HG03469 (cell line): ENCODE measurements at regions not wholly inside any gene's neighbourhood (a gene's known extent, or its start where the extent isn't known, plus 50 kb on each side); places are given as distances from the start of the nearest gene placed in this dataset.
"Not testable (repeated sequence)": the region's sequence is repeated elsewhere in the genome, so short reads cannot be mapped to it uniquely, and the experiment has no call there.

Source experiments
- ATAC-seq: cut with Tn5 transposase; IDR thresholded peaks from one replicate; pipeline ENCODE4 v1.9.1; 2021; ENCODE audit warnings: mild to moderate bottlenecking, moderate library complexity, moderate number of reproducible peaks; ENCODE audit not compliant: unreplicated experiment

DNA sequence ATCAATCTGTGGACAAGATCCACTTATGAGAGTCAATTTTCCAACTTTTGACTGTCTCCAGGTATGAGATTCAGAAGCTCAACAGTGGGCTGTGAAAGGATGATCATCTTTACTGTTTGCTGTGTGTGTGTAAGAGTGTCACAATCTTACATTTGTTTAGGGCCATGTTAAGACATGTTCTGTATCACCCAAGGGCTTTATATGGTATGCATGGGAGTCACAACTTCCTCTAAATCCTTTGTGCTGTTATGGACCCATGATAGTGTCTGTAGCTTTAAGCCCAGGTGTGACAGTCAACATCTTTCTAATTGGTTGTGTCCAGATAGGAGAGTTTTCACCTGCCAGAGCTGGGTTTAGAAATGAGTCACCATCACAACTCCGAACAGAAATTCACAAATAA is 70.2 kb downstream of the ZNF726 start:
- ATAC-seq, result not testable (repeated sequence)

DNA sequence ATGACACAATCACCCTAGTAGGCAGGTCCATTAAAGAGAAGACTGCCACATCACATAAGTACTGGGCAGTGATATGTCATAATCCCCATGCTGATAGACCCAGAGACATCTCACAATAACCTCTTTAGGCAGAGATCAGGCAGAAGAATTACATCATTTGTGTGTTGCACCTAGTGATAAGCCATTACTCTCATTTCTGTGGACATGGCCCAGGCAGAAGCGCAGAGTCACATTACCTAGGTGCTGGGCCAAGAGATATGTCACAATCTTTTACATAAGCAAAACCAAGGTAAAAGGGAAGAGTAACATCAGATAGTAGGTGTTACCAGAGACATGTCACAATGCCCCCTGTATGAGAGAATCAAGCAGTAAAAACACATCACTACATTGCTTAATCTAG is 71.9 kb downstream of the ZNF726 start:
- no peak for ATAC-seq

DNA sequence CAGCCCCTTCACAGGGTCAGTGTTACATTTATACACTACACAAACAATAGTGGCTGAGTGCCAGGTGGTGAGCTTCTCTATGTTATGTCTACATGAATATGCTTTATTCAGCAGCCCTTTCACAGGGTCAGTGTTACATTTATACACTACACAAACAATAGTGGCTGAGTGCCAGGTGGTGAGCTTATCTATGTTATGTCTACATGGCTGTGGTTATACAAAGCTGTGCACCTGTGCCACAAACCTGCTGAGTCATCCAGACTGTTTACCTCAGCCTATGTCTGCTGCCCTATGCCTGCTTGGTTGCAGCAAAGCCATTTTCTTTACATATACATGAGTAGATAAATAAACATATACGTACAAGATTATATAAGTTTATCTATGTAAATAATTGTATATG is 76.5 kb downstream of the ZNF726 start:
- ATAC-seq, result no peak

DNA sequence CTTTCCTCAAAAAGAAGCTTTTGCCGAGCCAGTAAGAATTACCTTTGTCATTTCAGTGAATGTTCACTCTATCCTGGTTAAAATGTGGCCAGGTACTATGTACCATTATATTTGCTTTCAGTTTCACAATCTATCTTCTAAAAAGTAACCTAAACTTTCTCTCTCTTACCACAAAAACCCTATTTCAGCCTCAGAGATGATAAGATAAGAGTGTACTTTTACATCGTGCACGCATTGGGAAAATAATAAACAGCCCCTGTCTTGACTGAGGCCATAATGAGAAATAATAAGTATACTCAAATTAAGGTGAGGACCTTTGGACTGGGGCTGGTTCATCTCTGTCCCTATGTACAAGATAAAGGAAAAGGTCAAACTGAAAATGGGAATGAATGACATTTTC is 77.7 kb downstream of the ZNF726 start:
- no peak for ATAC-seq

DNA sequence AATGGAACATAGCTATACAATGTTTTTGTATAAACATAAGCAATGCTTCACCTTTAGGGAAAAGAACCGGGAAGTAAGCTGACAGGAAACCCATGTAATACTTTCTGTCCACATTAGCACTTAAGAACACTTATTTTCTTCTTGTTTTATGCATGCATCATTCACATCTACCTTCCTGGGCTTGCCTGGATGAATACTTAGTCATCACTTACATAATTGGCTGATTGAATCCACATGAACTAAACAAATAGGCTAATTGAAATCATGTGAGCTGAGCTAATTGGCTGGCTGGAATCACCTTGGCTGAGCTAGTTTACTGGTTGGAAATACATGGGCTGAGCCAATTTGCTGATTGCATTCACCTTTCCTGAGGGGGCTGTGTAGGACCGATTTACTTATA is 78.8 kb downstream of the ZNF726 start:
- ATAC-seq, result no peak

DNA sequence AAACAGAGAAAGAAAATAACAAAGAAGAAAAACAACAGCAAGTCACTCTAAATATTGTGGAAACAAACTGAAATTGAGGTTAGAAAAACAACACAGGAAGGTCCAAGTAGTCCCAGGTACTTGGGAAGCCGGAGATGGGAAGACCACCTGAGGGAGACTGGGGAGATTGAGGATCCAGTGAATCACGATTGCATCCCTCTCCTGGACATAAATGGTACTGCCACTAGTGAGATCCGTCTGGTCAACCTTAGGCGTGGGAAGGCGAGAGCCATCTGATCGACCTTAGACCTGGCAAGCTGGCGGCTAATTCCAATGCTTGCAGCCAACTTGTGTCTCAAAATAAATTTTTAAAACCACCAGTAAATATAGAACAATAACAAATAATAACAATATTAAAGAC is 81.9 kb downstream of the ZNF726 start:
- ATAC-seq, result no peak

DNA sequence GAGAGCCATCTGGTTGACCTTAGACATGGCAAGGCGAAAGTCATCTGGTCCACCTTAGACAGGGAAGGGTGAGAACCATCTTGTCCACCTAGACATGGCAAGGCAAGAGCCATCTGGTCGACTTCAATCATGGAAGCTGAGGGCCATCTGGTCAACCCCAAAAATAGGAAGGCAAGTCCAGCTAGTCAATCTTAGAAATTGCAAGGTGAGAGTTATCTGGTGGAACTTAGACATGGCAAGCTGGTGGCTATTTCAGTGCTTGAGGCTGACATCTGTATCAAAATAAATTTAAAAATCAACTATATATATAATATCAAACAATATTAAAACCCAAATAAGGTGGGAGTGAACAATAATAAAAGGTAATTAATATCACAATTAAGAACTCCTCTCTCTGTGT is 83.9 kb downstream of the ZNF726 start:
- no peak for ATAC-seq

DNA sequence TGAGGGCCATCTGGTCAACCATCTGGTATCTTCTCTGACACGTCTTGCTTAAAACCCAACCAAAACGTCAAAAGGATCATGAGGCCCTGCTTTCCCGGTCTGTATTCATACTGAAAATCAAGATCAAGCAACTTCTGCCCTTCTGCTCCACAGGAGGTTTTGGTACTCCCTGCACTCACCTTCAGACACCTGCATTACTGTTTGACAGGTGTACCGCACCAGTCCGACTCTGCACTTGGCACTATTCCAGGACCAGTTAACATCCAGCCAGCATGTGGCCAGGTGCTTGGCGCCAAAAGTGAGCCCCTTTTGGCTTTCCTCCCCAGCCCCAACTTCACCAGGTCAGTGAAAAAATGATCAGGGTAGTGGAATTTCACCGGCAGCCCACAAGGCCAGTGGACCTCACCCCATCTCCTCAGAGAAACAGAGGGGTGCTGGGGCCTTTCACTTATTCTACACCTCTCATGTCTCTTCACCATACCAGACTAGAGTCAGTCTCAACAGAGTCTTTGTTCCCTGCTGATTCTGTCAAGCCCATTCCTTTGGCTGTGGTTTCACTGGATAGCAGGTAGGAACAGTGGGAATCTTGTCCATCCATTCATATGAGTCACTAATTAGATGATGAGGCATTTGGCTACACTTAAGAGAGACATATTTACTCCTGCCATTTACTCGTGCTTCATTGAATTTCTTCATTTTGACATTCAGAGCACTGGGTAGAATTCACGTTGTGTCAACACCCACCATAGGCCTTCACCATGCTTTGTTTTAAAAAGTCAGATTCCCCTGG is 85.3 kb downstream of the ZNF726 start:
- no peak for ATAC-seq

DNA sequence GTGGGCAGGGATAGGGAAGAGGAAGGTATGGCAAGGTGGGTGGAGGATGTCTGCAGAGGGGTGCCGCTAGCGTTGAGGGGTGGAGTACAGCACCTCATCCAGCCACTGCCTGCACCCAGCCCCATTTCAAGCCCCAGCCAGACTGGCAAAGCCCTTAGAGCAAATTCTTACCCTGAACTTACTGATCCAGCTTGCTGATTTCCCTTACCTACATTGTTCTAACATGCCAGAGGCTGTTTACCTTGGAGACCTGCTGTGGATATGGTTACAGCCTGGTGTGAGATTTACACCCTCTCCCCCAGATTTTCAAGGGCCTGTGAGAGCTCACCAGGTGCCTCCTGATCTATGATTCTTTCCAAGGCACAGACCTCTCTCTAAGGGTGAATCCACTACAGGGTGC is 86.0 kb downstream of the ZNF726 start:
- no peak for ATAC-seq

DNA sequence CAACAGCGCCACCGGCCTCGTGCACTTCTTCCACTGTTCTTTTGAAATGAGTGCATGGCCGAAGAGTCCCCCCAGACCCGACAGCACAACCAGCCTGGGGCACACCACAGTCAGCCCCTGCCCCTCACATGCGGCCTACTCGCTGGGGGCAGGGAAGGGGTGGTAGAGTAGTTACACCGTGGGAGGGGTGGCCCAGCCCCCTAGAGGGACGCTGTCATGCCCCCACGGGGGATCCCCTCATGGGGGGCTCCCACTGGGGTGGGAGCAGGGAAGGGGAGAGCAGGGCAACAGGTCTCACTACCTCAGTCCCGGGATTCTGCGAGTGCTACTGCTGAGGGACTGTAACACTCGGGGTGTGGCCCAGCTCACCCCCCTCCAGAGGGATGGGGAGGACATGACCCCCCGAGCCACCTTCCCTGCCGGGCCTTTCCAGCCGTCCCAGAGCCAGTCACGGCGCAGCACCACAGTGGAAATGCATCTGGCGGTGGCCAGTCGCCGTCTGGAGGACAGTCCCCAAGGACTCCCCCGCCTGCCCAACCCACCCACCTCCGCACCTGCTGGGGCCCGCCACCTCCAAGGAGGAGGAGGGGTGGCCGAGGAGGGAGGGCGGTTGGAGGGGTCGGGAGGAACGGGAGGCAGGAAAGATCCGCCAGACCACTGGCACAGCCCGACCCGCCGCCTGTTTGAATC is 84.6 kb upstream of the ZNF254 start:
- no peak for ATAC-seq

DNA sequence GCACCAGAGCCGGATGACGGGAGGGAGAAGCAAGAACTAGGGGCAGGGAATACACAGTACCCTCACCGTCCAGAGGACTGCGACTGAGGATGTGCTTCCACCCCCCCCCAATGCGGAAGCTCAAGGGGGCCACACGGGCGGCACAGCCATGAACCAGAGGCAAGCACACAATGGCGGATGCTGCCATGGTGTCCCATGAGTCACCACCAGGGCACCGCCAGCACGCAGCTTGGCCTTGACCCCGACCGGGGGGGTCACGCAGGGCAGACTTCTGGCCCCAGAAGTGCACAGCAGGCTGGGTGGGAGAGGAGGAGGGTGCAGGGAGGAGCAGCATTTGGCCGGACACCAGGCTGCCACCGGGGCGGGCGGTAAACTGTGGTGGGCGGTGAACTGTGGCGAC is 83.5 kb upstream of the ZNF254 start:
- no peak for ATAC-seq

DNA sequence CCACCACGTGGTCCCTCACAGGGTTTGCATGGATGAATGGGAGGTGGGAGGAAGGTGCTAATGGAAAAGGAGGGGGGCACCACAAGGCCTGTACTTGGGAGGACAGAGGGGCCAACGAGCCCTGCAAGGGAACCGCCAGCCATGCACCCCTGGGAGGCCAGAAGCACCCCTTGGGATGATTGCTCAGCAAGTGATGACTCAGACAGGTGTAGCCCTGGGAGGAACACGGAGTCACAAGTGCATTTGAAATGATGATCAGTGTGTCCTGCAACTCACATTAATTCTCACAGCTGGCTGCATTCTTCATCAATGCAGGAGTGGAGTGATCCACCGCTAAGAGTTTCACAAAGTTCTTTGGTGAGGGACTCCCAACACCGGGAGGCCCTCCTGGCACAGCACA is 82.8 kb upstream of the ZNF254 start:
- no peak for ATAC-seq

DNA sequence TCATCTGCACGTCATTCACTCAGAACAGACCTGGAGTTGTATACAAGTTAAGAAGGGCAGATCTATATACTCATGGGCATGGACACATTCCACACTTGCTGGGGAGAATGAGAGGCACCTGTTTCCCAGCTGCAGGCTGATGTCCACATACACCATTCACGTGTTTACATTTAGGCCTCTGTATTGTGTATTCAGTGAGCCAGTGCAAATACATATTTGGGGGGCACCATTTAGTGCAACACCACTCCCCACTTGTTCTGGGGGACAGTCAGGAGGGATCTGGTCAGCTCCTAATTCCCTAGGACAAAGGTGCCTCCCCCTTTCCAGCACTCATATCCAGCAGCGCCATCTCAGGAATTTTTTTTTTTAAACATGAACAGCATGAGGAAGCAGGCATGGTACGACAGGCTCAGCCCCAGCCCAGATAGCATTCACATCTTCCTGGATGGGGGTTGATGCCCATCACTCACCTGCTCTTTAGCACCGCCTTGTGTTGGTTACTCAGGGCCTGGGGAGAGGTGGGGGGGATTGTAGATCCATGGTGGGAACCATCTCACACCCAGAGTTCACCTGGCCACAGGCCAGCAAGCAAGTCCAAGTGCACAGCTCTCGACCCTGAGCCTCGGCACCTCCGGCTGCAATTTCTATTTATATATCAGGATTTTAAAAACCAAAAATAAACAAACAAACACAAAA is 56.9 kb upstream of the ZNF254 start:
- no peak for ATAC-seq

DNA sequence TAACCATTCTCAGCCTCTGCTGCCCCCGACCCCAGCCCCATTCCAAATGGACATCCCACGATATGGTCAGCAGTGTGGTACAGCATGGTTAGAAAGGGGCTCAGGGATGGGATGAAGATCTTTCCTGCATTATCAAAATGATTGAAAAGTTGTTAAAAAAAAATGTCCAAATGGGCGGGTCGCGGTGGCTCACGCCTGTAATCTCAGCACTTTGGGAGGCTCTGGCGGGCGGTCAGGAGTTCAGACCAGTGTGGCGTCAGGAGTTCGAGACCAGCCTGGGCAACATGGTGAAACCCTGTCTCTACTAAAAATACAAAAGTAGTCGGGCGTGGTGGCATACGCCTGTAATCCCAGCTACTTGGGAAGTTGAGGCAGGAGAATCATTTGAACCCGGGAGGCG is 54.3 kb upstream of the ZNF254 start:
- no peak for ATAC-seq

DNA sequence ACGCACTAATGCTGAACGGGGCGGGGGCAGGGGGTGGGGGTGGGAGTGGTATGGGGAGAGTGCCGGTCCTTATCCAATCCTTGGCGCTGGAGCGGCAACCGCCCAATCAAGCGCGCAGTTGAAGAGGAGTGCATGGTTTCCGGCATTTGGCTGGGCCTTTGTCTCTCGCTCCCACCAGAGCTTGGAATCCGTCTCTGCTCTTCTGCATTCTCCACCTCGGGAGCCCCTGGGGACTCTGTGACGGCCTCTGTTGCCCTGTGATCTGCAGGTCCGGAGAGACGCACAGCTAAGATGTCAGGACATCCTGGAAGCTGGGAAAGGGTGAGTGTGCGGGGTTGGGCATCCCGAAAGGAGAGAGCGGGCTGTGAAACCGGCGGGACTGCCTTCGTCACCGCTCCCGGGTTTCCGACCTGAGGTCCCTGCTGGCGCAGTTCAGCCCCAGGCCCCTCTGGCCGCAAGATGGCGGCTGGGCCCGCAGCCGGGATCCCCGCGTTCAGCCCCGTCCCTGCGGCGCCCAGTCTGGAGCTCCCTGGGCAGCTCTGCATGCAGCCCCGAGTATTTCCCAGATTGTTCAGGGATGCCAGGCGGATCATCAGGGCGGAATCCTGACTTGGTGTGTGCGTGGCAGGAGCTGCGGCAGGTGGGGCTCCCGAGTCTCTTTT is 53.6 kb upstream of the ZNF254 start:
- ATAC-seq, result peak; percentile 87

DNA sequence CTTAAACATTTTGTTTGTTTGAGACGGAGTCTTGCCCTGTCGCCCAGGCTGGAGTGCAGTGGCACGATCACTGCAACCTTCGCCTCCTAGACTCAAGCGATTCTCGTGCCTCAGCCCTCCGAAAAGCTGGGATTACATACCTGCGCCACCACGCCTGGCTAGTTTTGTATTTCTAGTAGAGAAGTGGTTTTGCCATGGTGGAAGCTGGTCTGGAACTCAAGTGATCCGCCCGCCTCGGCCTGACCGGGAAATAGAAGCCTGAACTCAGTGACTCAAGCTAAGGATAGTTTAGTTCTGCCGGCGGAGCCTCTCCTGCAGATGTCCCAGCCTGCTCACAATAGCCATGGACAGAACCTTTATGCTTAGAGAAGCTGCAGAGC is 53.0 kb upstream of the ZNF254 start:
- ATAC-seq, result no peak

DNA sequence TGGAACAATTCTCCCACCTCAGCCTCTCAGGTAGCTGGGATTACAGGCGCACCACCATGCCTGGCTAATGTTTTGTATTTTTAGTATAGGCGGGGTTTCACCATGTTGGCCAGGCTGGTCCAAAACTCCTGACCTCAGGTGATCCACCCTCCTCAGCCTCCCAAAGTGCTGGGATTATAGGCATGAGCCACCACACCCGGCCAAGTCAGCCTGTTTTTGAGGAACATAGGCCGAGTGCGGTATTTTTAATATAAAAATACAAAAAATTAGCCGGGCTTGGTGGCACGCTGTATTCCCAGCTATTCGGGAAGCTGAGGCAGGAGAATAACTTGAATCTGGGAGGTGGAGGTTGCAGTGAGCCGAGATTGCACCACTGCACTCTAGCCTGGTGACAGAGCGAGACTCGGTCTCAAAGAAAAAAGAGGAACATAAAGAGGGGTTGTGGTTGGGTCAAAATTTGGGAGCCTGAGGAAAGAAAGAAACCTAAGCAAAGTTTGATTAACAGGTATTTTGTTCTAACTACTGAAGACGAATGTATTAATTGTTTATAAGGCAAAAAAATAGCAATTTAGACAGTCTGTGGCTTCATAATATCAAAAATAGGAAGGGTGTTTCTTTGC is 51.6 kb upstream of the ZNF254 start:
- not testable (repeated sequence) for ATAC-seq
